ENCODE measurements at regions not wholly inside any gene's neighbourhood (a gene's known extent, or its start where the extent isn't known, plus 50 kb on each side); places are given as distances from the start of the nearest gene placed in this dataset.

- Histone ChIP-seq H3K27ac (no peak overlapping the region), H3K9me3 (ENCODE audit: low read depth) (no peaks in the 10 kb centered on the region), H3K9me2 (ENCODE audit: insufficient read depth) (no peaks in the 10 kb centered on the region), H4K20me1 (ENCODE audit: insufficient read depth) (no peaks in the 10 kb centered on the region; the same call in 1 of the 2 replicates), H3K27me3 (replicated peaks; ENCODE audit: insufficient read depth) (no peaks in the 10 kb centered on the region; the same call in 1 of the 2 replicates), H3K4me1 (ENCODE audit: insufficient read depth) (no peaks in the 10 kb centered on the region), H3F3A (ENCODE audit: insufficient read depth) (no peaks in the 10 kb centered on the region), H2AFZ (no peak overlapping the region), H3K4me2 (ENCODE audit: unreplicated experiment) (no peak overlapping the region), H3K4me3 (no peak overlapping the region), H3K79me2 (ENCODE audit: insufficient read depth) (no peaks in the 10 kb centered on the region), H3K36me3 (ENCODE audit: low read depth) (no peaks in the 10 kb centered on the region), H3K9ac (no peak overlapping the region)
- WGBS, 2 experiments (ENCODE audit: low coverage in 1 of 2, low lambda C conversion rate in 2 of 2, missing lambda C conversion rate in 2 of 2): 30 to 35% methylated on average over 6 of the region's 6 CpGs
- no peak for DNase-seq
- TF ChIP-seq EZH2 (IDR thresholded peaks at IDR 0.05; ENCODE audit: insufficient read depth, poor library complexity, severe bottlenecking) (no peak), EZH2phosphoT487 (IDR thresholded peaks at IDR 0.05; ENCODE audit: insufficient read depth, low read depth) (no peak)
- in situ Hi-C loops (cut with MboI): no loop called here
These were observed 275.6 kb upstream of the C16orf82 start for GRCh38 chr16:26791169-26791568.

GRCh38 chr16:26795184-26795583, 271.5 kb upstream of the C16orf82 start:
- Histone ChIP-seq H3K4me2 (ENCODE audit: unreplicated experiment) (no peak overlapping the region), H2AFZ (no peak overlapping the region), H3K9ac (no peak overlapping the region), H3F3A (ENCODE audit: insufficient read depth) (no peaks in the 10 kb centered on the region), H3K9me3 (ENCODE audit: low read depth) (no peaks in the 10 kb centered on the region), H3K4me1 (ENCODE audit: insufficient read depth) (no peaks in the 10 kb centered on the region), H3K27ac (no peak overlapping the region), H3K27me3 (replicated peaks; ENCODE audit: insufficient read depth) (no peaks in the 10 kb centered on the region; the same call in 1 of the 2 replicates), H3K79me2 (ENCODE audit: insufficient read depth) (no peaks in the 10 kb centered on the region), H3K9me2 (ENCODE audit: insufficient read depth) (no peaks in the 10 kb centered on the region), H3K4me3 (no peak overlapping the region), H4K20me1 (ENCODE audit: insufficient read depth) (no peaks in the 10 kb centered on the region; the same call in 1 of the 2 replicates), H3K36me3 (ENCODE audit: low read depth) (no peaks in the 10 kb centered on the region)
- WGBS, 2 experiments (ENCODE audit: low coverage in 1 of 2, low lambda C conversion rate in 2 of 2, missing lambda C conversion rate in 2 of 2): 35 to 39% methylated on average over 3 of the region's 3 CpGs
- no peak for DNase-seq
- in situ Hi-C loops (cut with MboI): no loop called here
- TF ChIP-seq EZH2 (IDR thresholded peaks at IDR 0.05; ENCODE audit: insufficient read depth, poor library complexity, severe bottlenecking) (no peak), EZH2phosphoT487 (IDR thresholded peaks at IDR 0.05; ENCODE audit: insufficient read depth, low read depth) (no peak)

GRCh38 chr16:26801628-26802027, 265.1 kb upstream of the C16orf82 start:
- Histone ChIP-seq H3K9ac (no peak overlapping the region), H3K9me3 (ENCODE audit: low read depth) (no peaks in the 10 kb centered on the region), H3F3A (ENCODE audit: insufficient read depth) (no peaks in the 10 kb centered on the region), H3K4me3 (no peak overlapping the region), H3K9me2 (ENCODE audit: insufficient read depth) (no peaks in the 10 kb centered on the region), H3K4me2 (ENCODE audit: unreplicated experiment) (no peak overlapping the region), H2AFZ (no peak overlapping the region), H3K27ac (no peak overlapping the region), H4K20me1 (ENCODE audit: insufficient read depth) (no peaks in the 10 kb centered on the region), H3K4me1 (ENCODE audit: insufficient read depth) (no peaks in the 10 kb centered on the region), H3K36me3 (ENCODE audit: low read depth) (no peaks in the 10 kb centered on the region), H3K27me3 (replicated peaks; ENCODE audit: insufficient read depth) (no peaks in the 10 kb centered on the region; the same call in 1 of the 2 replicates), H3K79me2 (ENCODE audit: insufficient read depth) (no peaks in the 10 kb centered on the region)
- 64 to 71% methylated on average over 3 of the region's 3 CpGs for WGBS, 2 experiments (ENCODE audit: low coverage in 1 of 2, low lambda C conversion rate in 2 of 2, missing lambda C conversion rate in 2 of 2)
- no peak for DNase-seq
- in situ Hi-C loops (cut with MboI): no loop called here
- TF ChIP-seq EZH2 (IDR thresholded peaks at IDR 0.05; ENCODE audit: insufficient read depth, poor library complexity, severe bottlenecking) (no peak), EZH2phosphoT487 (IDR thresholded peaks at IDR 0.05; ENCODE audit: insufficient read depth, low read depth) (no peak)

- no peaks in the 10 kb centered on the region for H3F3A ChIP-seq (ENCODE audit: insufficient read depth)
- DNase-seq: no peak
- in situ Hi-C loops (cut with MboI): no loop called here
- WGBS, 2 experiments (ENCODE audit: low coverage in 1 of 2, low lambda C conversion rate in 2 of 2, missing lambda C conversion rate in 2 of 2): 26 to 28% methylated on average over 4 of the region's 4 CpGs
- H4K20me1 ChIP-seq (ENCODE audit: insufficient read depth): no peaks in the 10 kb centered on the region
- H3K4me3 ChIP-seq: no peak overlapping the region
- no peaks in the 10 kb centered on the region for H3K36me3 ChIP-seq (ENCODE audit: low read depth)
- H2AFZ ChIP-seq: no peak overlapping the region
- TF ChIP-seq EZH2phosphoT487 (IDR thresholded peaks at IDR 0.05; ENCODE audit: insufficient read depth, low read depth): no peak
- TF ChIP-seq EZH2 (IDR thresholded peaks at IDR 0.05; ENCODE audit: insufficient read depth, poor library complexity, severe bottlenecking): no peak
- H3K9me2 ChIP-seq (ENCODE audit: insufficient read depth): no peaks in the 10 kb centered on the region
- H3K4me2 ChIP-seq (ENCODE audit: unreplicated experiment): no peak overlapping the region
- no peaks in the 10 kb centered on the region for H3K79me2 ChIP-seq (ENCODE audit: insufficient read depth)
- peaks cover 4% of the 10 kb centered on the region; the same call in 1 of the 2 replicates for H3K27me3 ChIP-seq (replicated peaks; ENCODE audit: insufficient read depth)
- H3K4me1 ChIP-seq (ENCODE audit: insufficient read depth): no peaks in the 10 kb centered on the region
- no peak overlapping the region for H3K27ac ChIP-seq
- no peak overlapping the region for H3K9ac ChIP-seq
- H3K9me3 ChIP-seq (ENCODE audit: low read depth): no peaks in the 10 kb centered on the region
These were observed 264.3 kb upstream of the C16orf82 start for GRCh38 chr16:26802440-26802839.

- Histone ChIP-seq H3K79me2 (ENCODE audit: insufficient read depth) (no peaks in the 10 kb centered on the region), H4K20me1 (ENCODE audit: insufficient read depth) (no peaks in the 10 kb centered on the region), H3K27me3 (replicated peaks; ENCODE audit: insufficient read depth) (peaks cover 9% of the 10 kb centered on the region; the same call in 1 of the 2 replicates), H3K4me1 (ENCODE audit: insufficient read depth) (no peaks in the 10 kb centered on the region), H3K9me2 (ENCODE audit: insufficient read depth) (no peaks in the 10 kb centered on the region), H3K4me3 (no peak overlapping the region), H2AFZ (no peak overlapping the region), H3K9ac (no peak overlapping the region), H3K4me2 (ENCODE audit: unreplicated experiment) (no peak overlapping the region), H3F3A (ENCODE audit: insufficient read depth) (no peaks in the 10 kb centered on the region), H3K9me3 (ENCODE audit: low read depth) (no peaks in the 10 kb centered on the region), H3K36me3 (ENCODE audit: low read depth) (no peaks in the 10 kb centered on the region), H3K27ac (no peak overlapping the region)
- TF ChIP-seq EZH2 (IDR thresholded peaks at IDR 0.05; ENCODE audit: insufficient read depth, poor library complexity, severe bottlenecking) (no peak), EZH2phosphoT487 (IDR thresholded peaks at IDR 0.05; ENCODE audit: insufficient read depth, low read depth) (no peak)
- no peak for DNase-seq
- in situ Hi-C loops (cut with MboI): no loop called here
These were observed 263.8 kb upstream of the C16orf82 start for GRCh38 chr16:26802965-26803364.
